Common myeloid progenitor, CD34-positive (primary cell): ENCODE measurements at regions not wholly inside any gene's neighbourhood (a gene's known extent, or its start where the extent isn't known, plus 50 kb on each side); places are given as distances from the start of the nearest gene placed in this dataset.

Source experiments
- CTCF ChIA-PET: fragments of 350-600 bp; sonication (Branson Sonifier 250); formaldehyde crosslinking; loops from one replicate; lab custom pipeline; 2021; ENCODE audit warnings: antibody characterized with exemption; lab: Charles Lee
- POLR2A ChIA-PET: fragments of 350-600 bp; sonication (Branson Sonifier 250); formaldehyde crosslinking; loops from one replicate; lab custom pipeline; 2021; ENCODE audit warnings: antibody characterized with exemption; lab: Charles Lee
- DNase-seq, 3 donors: peaks; one replicate each; pipeline versions ENCODE4 v3.0.0 to v3.0.0-alpha.2; 2013
- H3K27ac ChIP-seq, 2 experiments: 1 replicate in 1 of 2; 2 replicates in 1 of 2; pipeline ENCODE4 v1.7.0; 2013; ENCODE audit warnings: inconsistent platforms in 2 of 2, low read length in 2 of 2, mild to moderate bottlenecking in 2 of 2, low read depth in 1 of 2, moderate library complexity in 1 of 2; ENCODE audit not compliant: severe bottlenecking in 2 of 2, insufficient read depth in 1 of 2, poor library complexity in 1 of 2
- H3K27me3 ChIP-seq, 5 experiments: replicated peaks in 2 of 5; 1 replicate in 3 of 5; 2 replicates in 2 of 5; pipeline versions ENCODE4 v1.6.1 to v1.7.0; 2013; ENCODE audit warnings: low read length in 4 of 5, mild to moderate bottlenecking in 2 of 5, moderate library complexity in 2 of 5, inconsistent platforms in 1 of 5; ENCODE audit not compliant: insufficient read depth in 5 of 5, control insufficient read depth in 4 of 5
- H3K36me3 ChIP-seq, 4 experiments: 1 replicate in 2 of 4; 2 replicates in 2 of 4; pipeline versions ENCODE4 v1.6.1 to v1.7.0; 2013; ENCODE audit warnings: low read length in 3 of 4, control low read depth in 1 of 4, mild to moderate bottlenecking in 1 of 4; ENCODE audit not compliant: control insufficient read depth in 4 of 4, insufficient read depth in 4 of 4
- H3K4me1 ChIP-seq, 4 experiments: 1 replicate in 3 of 4; 2 replicates in 1 of 4; pipeline versions ENCODE4 v1.6.1 to v1.7.1; 2013; ENCODE audit warnings: low read length in 3 of 4, mild to moderate bottlenecking in 3 of 4, control low read depth in 1 of 4, inconsistent platforms in 1 of 4, moderate library complexity in 1 of 4; ENCODE audit not compliant: control insufficient read depth in 4 of 4, insufficient read depth in 4 of 4; ENCODE audit errors: control extremely low read depth in 1 of 4
- H3K4me3 ChIP-seq, 7 experiments: 1 replicate in 4 of 7; 2 replicates in 3 of 7; pipeline versions ENCODE4 v1.5.1 to v1.7.0; 2013; ENCODE audit warnings: mild to moderate bottlenecking in 7 of 7, low read length in 6 of 7, moderate library complexity in 6 of 7, inconsistent platforms in 2 of 7, low read depth in 2 of 7, control low read depth in 1 of 7; ENCODE audit not compliant: insufficient read depth in 4 of 7, control insufficient read depth in 1 of 7; ENCODE audit errors: extremely low read depth in 1 of 7
- H3K9me3 ChIP-seq, 5 experiments: 1 replicate in 4 of 5; 2 replicates in 1 of 5; pipeline versions ENCODE4 v1.6.1 to v1.7.1; 2013; ENCODE audit warnings: low read length in 4 of 5, mild to moderate bottlenecking in 2 of 5, inconsistent platforms in 1 of 5, low read depth in 1 of 5, moderate library complexity in 1 of 5; ENCODE audit not compliant: control insufficient read depth in 4 of 5, insufficient read depth in 2 of 5; ENCODE audit errors: control extremely low read depth in 1 of 5
- WGBS: methylation state at CpG from one replicate; pipeline ENCODE4 v1.1.5; 2013; ENCODE audit not compliant: insufficient coverage; 5-methylcytosine and 5-hydroxymethylcytosine counted together

DNA sequence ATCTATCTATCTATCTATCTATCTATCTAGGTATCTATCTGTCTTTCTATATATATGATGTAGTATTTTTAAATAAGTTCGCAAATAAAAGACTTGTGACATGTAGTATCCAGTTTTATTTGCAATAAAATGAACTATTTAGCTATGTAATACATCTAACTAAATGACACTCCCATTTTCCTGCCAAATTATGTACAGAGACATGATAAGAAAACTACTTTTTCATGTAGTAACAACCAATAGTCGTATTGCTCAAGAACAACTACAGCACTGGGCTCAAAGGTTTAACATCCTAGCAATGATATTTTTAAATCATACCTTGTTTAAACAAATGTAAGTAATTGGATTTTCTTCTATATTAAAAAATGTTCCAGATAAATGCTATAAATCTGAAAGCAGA, 55.5 kb upstream of the FLRT2 start:
- Histone ChIP-seq H3K4me1 (peaks cover 0 to 3% (median 0%) of the 10 kb centered on the region in 4 experiments), H3K27me3 (no peaks in the 10 kb centered on the region), H3K36me3 (no peaks in the 10 kb centered on the region), H3K4me3 (no peak overlapping the region), H3K27ac (no peak overlapping the region), H3K9me3 (no peaks in the 10 kb centered on the region)
- ChIA-PET CTCF (no interaction called here), POLR2A (no interaction called here)
- WGBS: 100% methylated on average over 1 of the region's 2 CpGs
- no peak for DNase-seq

DNA sequence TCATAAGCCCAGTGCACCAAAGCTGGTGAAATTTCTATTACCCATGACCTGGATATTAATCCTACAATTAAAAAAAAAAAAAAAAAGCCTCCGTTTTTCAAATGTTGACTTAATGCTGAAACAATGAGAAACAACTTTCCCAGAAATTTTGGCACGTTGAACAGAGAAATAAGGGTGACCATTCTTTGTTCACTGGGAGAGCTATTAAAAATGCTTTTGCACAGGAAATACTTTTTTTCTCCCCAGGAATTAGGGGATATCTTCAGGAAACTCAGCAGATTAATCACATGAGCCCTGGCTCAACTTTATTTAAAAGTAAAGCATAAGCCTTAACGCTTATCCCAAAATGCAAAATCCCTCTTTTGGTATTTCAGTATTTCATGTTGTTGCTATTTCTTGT, 54.8 kb upstream of the FLRT2 start:
- no peak for DNase-seq
- POLR2A ChIA-PET: no interaction called here
- H3K27me3 ChIP-seq: no peaks in the 10 kb centered on the region
- no peaks in the 10 kb centered on the region for H3K9me3 ChIP-seq
- no peak overlapping the region for H3K4me3 ChIP-seq
- CTCF ChIA-PET: no interaction called here
- no peak overlapping the region for H3K27ac ChIP-seq
- WGBS: 90% methylated on average over 1 of the region's 3 CpGs
- peaks cover 0 to 3% (median 0%) of the 10 kb centered on the region in 4 experiments for H3K4me1 ChIP-seq
- H3K36me3 ChIP-seq: no peaks in the 10 kb centered on the region

GRCh38 chr14:85479306-85479705, 50.6 kb upstream of the FLRT2 start:
- H3K4me3 ChIP-seq: no peak overlapping the region
- H3K4me1 ChIP-seq: peaks cover 0 to 4% (median 0%) of the 10 kb centered on the region in 4 experiments
- H3K36me3 ChIP-seq: no peaks in the 10 kb centered on the region
- H3K27me3 ChIP-seq: no peaks in the 10 kb centered on the region
- WGBS: 97% methylated on average over 3 of the region's 3 CpGs
- H3K27ac ChIP-seq: no peak overlapping the region
- no peak for DNase-seq
- CTCF ChIA-PET: no interaction called here
- POLR2A ChIA-PET: no interaction called here
- no peaks in the 10 kb centered on the region for H3K9me3 ChIP-seq

DNA sequence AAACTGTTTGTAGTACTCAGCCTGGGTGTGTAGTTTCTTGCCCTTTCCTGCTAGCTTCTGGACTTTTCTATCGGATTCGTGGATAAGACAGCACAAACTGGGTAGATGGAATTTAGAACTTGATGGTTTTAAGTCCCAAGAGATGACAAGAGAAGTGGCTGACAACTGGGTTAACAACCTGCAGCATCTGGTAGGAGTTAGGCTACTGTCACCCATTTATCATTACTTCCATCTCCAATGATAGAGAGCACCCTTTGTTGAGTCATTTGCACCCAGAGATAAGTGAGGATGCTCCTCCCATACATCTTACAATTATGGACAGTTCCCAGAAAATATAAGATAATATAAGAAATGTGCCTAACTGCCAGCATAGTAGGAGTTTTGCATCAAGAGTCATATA, 50.2 kb upstream of the FLRT2 start:
- peaks cover 0 to 4% (median 0%) of the 10 kb centered on the region in 4 experiments for H3K4me1 ChIP-seq
- 100% methylated on average over 2 of the region's 2 CpGs for WGBS
- no peak overlapping the region for H3K4me3 ChIP-seq
- ChIA-PET POLR2A (no interaction called here), CTCF (no interaction called here)
- no peaks in the 10 kb centered on the region for H3K27me3 ChIP-seq
- no peak overlapping the region for H3K27ac ChIP-seq
- no peak for DNase-seq
- no peaks in the 10 kb centered on the region for H3K36me3 ChIP-seq
- no peaks in the 10 kb centered on the region for H3K9me3 ChIP-seq
